HUES6 (cell line): ENCODE measurements at regions not wholly inside any gene's neighbourhood (a gene's known extent, or its start where the extent isn't known, plus 50 kb on each side); places are given as distances from the start of the nearest gene placed in this dataset.

Experiments used
- H3K27ac ChIP-seq: 2 replicates; pipeline ENCODE4 v1.7.0; 2013; ENCODE audit warnings: low read depth, mild to moderate bottlenecking, low read length, inconsistent platforms
- H3K27me3 ChIP-seq: 2 replicates; pipeline ENCODE4 v1.6.1; 2013; ENCODE audit warnings: low read length; ENCODE audit not compliant: control insufficient read depth, insufficient read depth
- H3K36me3 ChIP-seq: 2 replicates; pipeline ENCODE4 v1.6.1; 2013; ENCODE audit warnings: low read length; ENCODE audit not compliant: control insufficient read depth, insufficient read depth
- H3K4me1 ChIP-seq: 2 replicates; pipeline ENCODE4 v1.6.1; 2013; ENCODE audit warnings: low read length; ENCODE audit not compliant: control insufficient read depth, insufficient read depth
- H3K4me3 ChIP-seq: 2 replicates; pipeline ENCODE4 v1.5.1; 2013; ENCODE audit warnings: low read depth, low read length
- H3K9ac ChIP-seq: one replicate; pipeline ENCODE4 v1.6.1; 2013; ENCODE audit warnings: mild to moderate bottlenecking, low read length
- H3K9me3 ChIP-seq: 2 replicates; pipeline ENCODE4 v1.6.1; 2013; ENCODE audit warnings: low read depth, low read length; ENCODE audit not compliant: control insufficient read depth, insufficient read depth

GRCh38 chr12:72082986-72083820 lies 144.6 kb downstream of the TPH2 start:
- Histone ChIP-seq H3K9me3 (no peaks in the 10 kb centered on the region), H3K4me3 (no peak overlapping the region), H3K27me3 (no peaks in the 10 kb centered on the region)

GRCh38 chr12:72084061-72084460 lies 145.4 kb downstream of the TPH2 start:
- H3K9me3 ChIP-seq, result no peaks in the 10 kb centered on the region
- no peaks in the 10 kb centered on the region for H3K36me3 ChIP-seq
- H3K4me1 ChIP-seq, result peaks cover 13% of the 10 kb centered on the region
- H3K4me3 ChIP-seq, result no peak overlapping the region
- H3K9ac ChIP-seq, result no peak overlapping the region
- no peak overlapping the region for H3K27ac ChIP-seq
- no peaks in the 10 kb centered on the region for H3K27me3 ChIP-seq

More at GRCh38 chr12:72082986-72083820, 144.6 kb downstream of the TPH2 start:
- Histone ChIP-seq H3K9ac (no peak overlapping the region), H3K4me1 (peaks cover 13% of the 10 kb centered on the region), H3K36me3 (no peaks in the 10 kb centered on the region), H3K27ac (no peak overlapping the region)

DNA sequence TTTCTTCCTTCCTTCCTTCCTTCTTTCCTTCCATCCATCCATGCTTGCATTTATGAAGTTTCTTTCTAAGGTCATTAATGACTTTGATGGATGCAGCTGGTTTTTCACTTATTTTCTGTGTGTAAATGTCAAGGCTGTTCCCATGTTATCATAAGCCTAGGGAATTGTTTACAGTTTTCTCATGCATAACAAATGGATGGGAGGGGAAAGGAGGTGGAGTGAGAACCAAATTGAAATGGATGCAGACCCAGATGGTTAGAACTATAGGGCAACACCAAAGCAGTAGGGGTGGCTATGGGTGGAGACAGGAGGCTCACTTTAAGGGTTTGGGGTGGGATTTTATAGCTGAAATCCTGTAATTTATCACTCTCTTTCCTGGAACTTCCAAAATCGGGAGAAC lies 146.2 kb downstream of the TPH2 start:
- no peak overlapping the region for H3K27ac ChIP-seq
- no peak overlapping the region for H3K4me3 ChIP-seq

DNA sequence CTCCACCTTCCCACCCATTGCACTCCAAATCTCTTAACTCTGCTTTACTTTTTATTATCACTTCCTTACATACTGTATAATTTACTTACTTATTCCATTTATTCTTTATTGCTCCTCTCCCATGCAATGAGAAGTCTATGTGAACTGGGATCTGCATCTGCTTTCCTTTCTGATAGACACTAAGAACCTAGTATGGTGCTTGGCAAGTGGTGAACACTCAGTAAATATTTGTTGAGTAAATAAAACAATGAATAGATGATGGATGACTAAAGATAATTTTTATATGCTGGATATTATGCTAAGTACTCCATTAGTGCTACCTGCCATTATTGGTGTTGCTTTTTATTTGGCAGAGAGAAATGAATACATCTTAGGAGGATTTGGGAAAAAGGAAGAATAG lies 151.0 kb downstream of the TPH2 start:
- Histone ChIP-seq H3K27me3 (no peaks in the 10 kb centered on the region), H3K9ac (no peak overlapping the region), H3K36me3 (no peaks in the 10 kb centered on the region), H3K9me3 (no peaks in the 10 kb centered on the region), H3K4me3 (no peak overlapping the region), H3K4me1 (peaks cover 8% of the 10 kb centered on the region), H3K27ac (no peak overlapping the region)

More for the DNA sequence above, 146.2 kb downstream of the TPH2 start:
- no peaks in the 10 kb centered on the region for H3K27me3 ChIP-seq
- H3K36me3 ChIP-seq, result no peaks in the 10 kb centered on the region
- H3K9ac ChIP-seq, result no peak overlapping the region
- no peaks in the 10 kb centered on the region for H3K9me3 ChIP-seq
- peaks cover 13% of the 10 kb centered on the region for H3K4me1 ChIP-seq

DNA sequence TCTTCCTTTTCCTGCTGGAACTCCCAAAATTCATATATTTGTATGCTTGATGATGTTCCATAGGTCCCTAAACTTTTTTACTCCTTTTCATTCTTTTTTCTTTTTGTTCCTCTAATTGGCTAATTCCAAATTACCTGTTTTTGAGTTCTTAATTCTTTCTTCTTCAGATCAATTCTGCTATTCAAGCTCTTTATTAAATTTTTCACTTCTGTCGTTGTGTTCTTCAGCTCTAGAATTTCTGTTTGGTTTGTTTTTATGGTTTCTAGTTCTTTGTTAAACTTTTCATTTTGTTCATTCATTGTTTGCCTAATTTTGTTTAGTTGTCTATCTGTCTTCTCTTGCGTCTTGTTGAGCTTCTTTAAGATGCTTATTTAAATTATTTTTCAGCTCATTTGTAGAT lies 154.8 kb downstream of the TPH2 start:
- no peaks in the 10 kb centered on the region for H3K9me3 ChIP-seq
- H3K4me3 ChIP-seq, result no peak overlapping the region
- H3K36me3 ChIP-seq, result no peaks in the 10 kb centered on the region
- H3K4me1 ChIP-seq, result no peaks in the 10 kb centered on the region
- no peak overlapping the region for H3K9ac ChIP-seq
- H3K27ac ChIP-seq, result no peak overlapping the region
- no peaks in the 10 kb centered on the region for H3K27me3 ChIP-seq

DNA sequence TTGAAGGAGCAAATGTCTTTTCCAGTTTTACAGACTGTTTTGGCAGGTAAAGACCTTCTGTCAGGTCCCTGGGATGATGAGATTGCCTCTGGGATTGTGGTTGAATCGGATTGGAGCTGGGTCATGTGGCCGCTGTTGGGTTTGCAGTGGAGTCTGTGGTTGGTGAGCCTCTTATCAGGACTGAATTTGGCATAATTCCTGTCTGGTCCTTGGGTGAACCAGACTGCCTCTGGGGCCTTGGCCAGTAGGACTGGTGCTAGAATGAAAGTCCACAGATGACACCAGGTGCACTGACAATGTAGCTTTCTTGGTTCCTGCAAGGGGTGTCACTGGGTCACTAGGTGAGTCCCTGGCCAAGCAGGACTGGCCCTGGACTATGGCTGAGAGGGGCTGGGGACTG lies 155.3 kb downstream of the TPH2 start:
- H3K4me1 ChIP-seq, result no peaks in the 10 kb centered on the region
- H3K27me3 ChIP-seq, result no peaks in the 10 kb centered on the region
- no peak overlapping the region for H3K4me3 ChIP-seq
- H3K9ac ChIP-seq, result no peak overlapping the region
- H3K9me3 ChIP-seq, result no peaks in the 10 kb centered on the region
- no peak overlapping the region for H3K27ac ChIP-seq
- H3K36me3 ChIP-seq, result no peaks in the 10 kb centered on the region

GRCh38 chr12:72094490-72094889 lies 155.8 kb downstream of the TPH2 start:
- Histone ChIP-seq H3K27me3 (no peaks in the 10 kb centered on the region), H3K27ac (no peak overlapping the region), H3K4me1 (no peaks in the 10 kb centered on the region)

DNA sequence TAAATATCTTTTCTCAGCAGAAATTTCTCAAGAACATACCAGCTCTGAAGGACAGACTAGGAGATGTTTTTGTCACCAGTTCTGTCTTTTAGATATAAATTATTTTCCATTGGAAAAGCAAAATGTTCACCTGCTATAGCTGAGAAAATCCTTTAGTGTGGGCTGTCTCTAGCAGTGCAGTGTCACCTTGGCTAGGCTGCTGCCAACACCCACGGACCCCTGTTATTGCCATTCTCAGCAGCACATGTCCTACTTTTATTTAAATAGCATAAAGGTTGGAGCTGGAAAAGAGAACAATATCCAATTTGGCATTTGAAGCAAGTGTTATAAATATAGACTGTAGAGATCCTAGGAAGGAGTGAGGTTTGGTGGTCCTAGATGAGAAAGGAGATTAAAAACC lies 156.4 kb downstream of the TPH2 start:
- Histone ChIP-seq H3K4me1 (no peaks in the 10 kb centered on the region), H3K27ac (no peak overlapping the region), H3K4me3 (no peak overlapping the region), H3K9me3 (no peaks in the 10 kb centered on the region), H3K36me3 (no peaks in the 10 kb centered on the region), H3K27me3 (no peaks in the 10 kb centered on the region), H3K9ac (no peak overlapping the region)

More at GRCh38 chr12:72094490-72094889, 155.8 kb downstream of the TPH2 start:
- H3K9ac ChIP-seq, result no peak overlapping the region
- H3K9me3 ChIP-seq, result no peaks in the 10 kb centered on the region
- no peaks in the 10 kb centered on the region for H3K36me3 ChIP-seq
- no peak overlapping the region for H3K4me3 ChIP-seq

DNA sequence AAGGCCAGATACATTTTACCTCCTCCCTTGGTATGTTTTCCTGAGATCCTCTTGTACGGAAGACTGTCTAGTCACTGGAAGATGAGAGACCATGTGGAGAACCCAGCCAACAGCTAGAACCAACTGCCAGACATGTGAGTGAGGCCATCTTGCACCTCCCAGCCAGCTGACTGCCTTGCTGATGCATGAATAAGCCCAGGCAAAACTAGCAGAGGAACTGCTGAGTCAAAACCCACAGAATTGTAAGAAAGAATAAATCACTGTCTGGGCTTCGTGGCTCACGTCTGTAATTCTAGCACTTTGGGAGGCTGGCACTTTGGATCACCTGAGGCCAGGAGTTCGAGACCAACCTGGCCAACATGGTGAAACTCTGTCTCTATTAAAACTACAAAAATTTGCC lies 160.0 kb downstream of the TPH2 start:
- Histone ChIP-seq H3K4me3 (no peak overlapping the region), H3K9me3 (no peaks in the 10 kb centered on the region), H3K27ac (no peak overlapping the region), H3K27me3 (no peaks in the 10 kb centered on the region), H3K9ac (no peak overlapping the region), H3K36me3 (no peaks in the 10 kb centered on the region), H3K4me1 (no peaks in the 10 kb centered on the region)

- Histone ChIP-seq H3K27ac (no peak overlapping the region), H3K36me3 (no peaks in the 10 kb centered on the region), H3K9ac (no peak overlapping the region), H3K27me3 (no peaks in the 10 kb centered on the region), H3K4me1 (no peaks in the 10 kb centered on the region), H3K9me3 (no peaks in the 10 kb centered on the region), H3K4me3 (no peak overlapping the region)
These were observed 162.2 kb downstream of the TPH2 start for GRCh38 chr12:72100854-72101253.

- Histone ChIP-seq H3K9ac (no peak overlapping the region), H3K36me3 (no peaks in the 10 kb centered on the region), H3K9me3 (no peaks in the 10 kb centered on the region), H3K27ac (no peak overlapping the region), H3K27me3 (no peaks in the 10 kb centered on the region), H3K4me1 (no peaks in the 10 kb centered on the region), H3K4me3 (no peak overlapping the region)
These were observed 163.5 kb downstream of the TPH2 start for GRCh38 chr12:72102150-72102549.
